H9 (cell line): ENCODE measurements at regions not wholly inside any gene's neighbourhood (a gene's known extent, or its start where the extent isn't known, plus 50 kb on each side); places are given as distances from the start of the nearest gene placed in this dataset.

Source experiments
- DNase-seq: peaks from one replicate; pipeline ENCODE4 v3.0.0-alpha.2; 2017
- H2AFZ ChIP-seq: one replicate; pipeline ENCODE4 v1.6.1; 2013; ENCODE audit warnings: mild to moderate bottlenecking, low read length, control low read depth, moderate library complexity
- H2AK5ac ChIP-seq: 2 replicates; pipeline ENCODE4 v1.6.1; 2013; ENCODE audit warnings: low read length, control low read depth, mixed read lengths; ENCODE audit not compliant: insufficient read length
- H2BK120ac ChIP-seq: one replicate; pipeline ENCODE4 v1.6.1; 2013; ENCODE audit warnings: low read depth, mild to moderate bottlenecking, low read length, control low read depth, inconsistent platforms; ENCODE audit not compliant: poor library complexity, severe bottlenecking
- H2BK12ac ChIP-seq: 2 replicates; pipeline ENCODE4 v1.6.1; 2013; ENCODE audit warnings: low read length, control low read depth, mixed read lengths, low read depth; ENCODE audit not compliant: insufficient read length
- H2BK15ac ChIP-seq: 2 replicates; pipeline ENCODE4 v1.6.1; 2013; ENCODE audit warnings: low read depth, low read length, control low read depth
- H2BK20ac ChIP-seq: one replicate; pipeline ENCODE4 v1.6.1; 2013; ENCODE audit warnings: low read depth, mild to moderate bottlenecking, low read length, control low read depth, inconsistent platforms; ENCODE audit not compliant: poor library complexity, severe bottlenecking
- H2BK5ac ChIP-seq: 2 replicates; pipeline ENCODE4 v1.6.1; 2013; ENCODE audit warnings: low read length, control low read depth, mixed read lengths; ENCODE audit not compliant: insufficient read length
- H3K14ac ChIP-seq: 2 replicates; pipeline ENCODE4 v1.6.1; 2013; ENCODE audit warnings: low read length, control low read depth; ENCODE audit not compliant: insufficient read depth
- H3K18ac ChIP-seq: 2 replicates; pipeline ENCODE4 v1.6.1; 2013; ENCODE audit warnings: low read depth, mild to moderate bottlenecking, mixed read lengths, low read length, control low read depth; ENCODE audit not compliant: insufficient read length
- H3K23ac ChIP-seq: 2 replicates; pipeline ENCODE4 v1.6.1; 2013; ENCODE audit warnings: low read length, control low read depth, mixed read lengths, low read depth; ENCODE audit not compliant: insufficient read length
- H3K23me2 ChIP-seq: 2 replicates; pipeline ENCODE4 v1.6.1; 2013; ENCODE audit warnings: low read depth, mild to moderate bottlenecking, mixed read lengths, low read length, control low read depth; ENCODE audit not compliant: insufficient read length, poor library complexity, severe bottlenecking
- H3K27ac ChIP-seq: 2 replicates; pipeline ENCODE4 v1.5.1; 2013; ENCODE audit warnings: low read length, control low read depth, mixed read lengths, low read depth; ENCODE audit not compliant: insufficient read length
- H3K27me3 ChIP-seq: 2 replicates; pipeline ENCODE4 v1.6.1; 2013; ENCODE audit warnings: low read length, control low read depth, inconsistent platforms; ENCODE audit not compliant: insufficient read depth
- H3K4ac ChIP-seq: 2 replicates; pipeline ENCODE4 v1.6.1; 2013; ENCODE audit warnings: low read depth, mild to moderate bottlenecking, control low read depth, inconsistent platforms, low read length, moderate library complexity
- H3K4me1 ChIP-seq: 2 replicates; pipeline ENCODE4 v1.6.1; 2013; ENCODE audit warnings: low read length, control low read depth, inconsistent platforms; ENCODE audit not compliant: insufficient read depth
- H3K4me2 ChIP-seq: 2 replicates; pipeline ENCODE4 v1.6.1; 2013; ENCODE audit warnings: low read length, control low read depth, mixed read lengths; ENCODE audit not compliant: insufficient read length, insufficient read depth
- H3K56ac ChIP-seq: 2 replicates; pipeline ENCODE4 v1.6.1; 2013; ENCODE audit warnings: low read depth, mild to moderate bottlenecking, mixed read lengths, low read length, control low read depth; ENCODE audit not compliant: insufficient read length
- H3K79me1 ChIP-seq: 2 replicates; pipeline ENCODE4 v1.6.1; 2013; ENCODE audit warnings: low read depth, mild to moderate bottlenecking, moderate library complexity, low read length, control low read depth, inconsistent platforms; ENCODE audit not compliant: insufficient read depth, poor library complexity, severe bottlenecking
- H3K79me2 ChIP-seq: 2 replicates; pipeline ENCODE4 v1.6.1; 2013; ENCODE audit warnings: low read length, control low read depth, inconsistent platforms; ENCODE audit not compliant: insufficient read depth
- H3K9ac ChIP-seq: 2 replicates; pipeline ENCODE4 v1.6.1; 2013; ENCODE audit warnings: low read length, control low read depth, mixed read lengths; ENCODE audit not compliant: insufficient read length; ENCODE audit errors: extremely low read depth
- H3K9me3 ChIP-seq: one replicate; pipeline ENCODE4 v1.6.1; 2013; ENCODE audit warnings: low read depth, low read length, inconsistent platforms; ENCODE audit not compliant: control insufficient read depth
- H3T11ph ChIP-seq: one replicate; pipeline ENCODE4 v1.6.1; 2013; ENCODE audit warnings: mild to moderate bottlenecking, low read length, control low read depth, inconsistent platforms
- H4K20me1 ChIP-seq: one replicate; pipeline ENCODE4 v1.6.1; 2013; ENCODE audit not compliant: control insufficient read depth, insufficient read length, insufficient read depth
- H4K5ac ChIP-seq: 2 replicates; pipeline ENCODE4 v1.6.1; 2013; ENCODE audit warnings: low read depth, mild to moderate bottlenecking, mixed read lengths, low read length, control low read depth; ENCODE audit not compliant: insufficient read length
- H4K8ac ChIP-seq: replicated peaks from 2 replicates; pipeline ENCODE4 v1.6.1; 2013; ENCODE audit warnings: low read length, control low read depth, mixed read lengths, low read depth; ENCODE audit not compliant: insufficient read length
- H4K91ac ChIP-seq: 2 replicates; pipeline ENCODE4 v1.6.1; 2013; ENCODE audit warnings: low read depth, mild to moderate bottlenecking, moderate library complexity, mixed read lengths, low read length, control low read depth; ENCODE audit not compliant: insufficient read length
- H3K27ac Mint-ChIP-seq, 3 experiments: 2 replicates in 2 of 3; 3 replicates in 1 of 3; pipeline ENCODE4 v1.8.0; 2020 to 2021; ENCODE audit warnings: mixed read lengths in 3 of 3, mild to moderate bottlenecking in 1 of 3, moderate library complexity in 1 of 3
- H3K27me3 Mint-ChIP-seq: 2 replicates; pipeline ENCODE4 v1.8.0; 2021; ENCODE audit warnings: low read depth, mild to moderate bottlenecking, moderate library complexity, mixed read lengths
- H3K36me3 Mint-ChIP-seq, 3 experiments: 2 replicates in 2 of 3; 3 replicates in 1 of 3; pipeline ENCODE4 v1.8.0; 2020 to 2021; ENCODE audit warnings: low read depth in 3 of 3, mixed read lengths in 3 of 3; ENCODE audit not compliant: insufficient read depth in 1 of 3
- H3K4me1 Mint-ChIP-seq, 2 experiments: 2 replicates each; pipeline ENCODE4 v1.8.0; 2020; ENCODE audit warnings: mixed read lengths in 2 of 2
- H3K4me3 Mint-ChIP-seq, 2 experiments: 2 replicates in 1 of 2; 3 replicates in 1 of 2; pipeline ENCODE4 v1.8.0; 2020 to 2021; ENCODE audit warnings: mild to moderate bottlenecking in 2 of 2, mixed read lengths in 2 of 2, moderate library complexity in 1 of 2
- H3K9me3 Mint-ChIP-seq, 2 experiments: 2 replicates in 1 of 2; 3 replicates in 1 of 2; pipeline ENCODE4 v1.8.0; 2020; ENCODE audit warnings: mild to moderate bottlenecking in 2 of 2, mixed read lengths in 2 of 2, moderate library complexity in 1 of 2
- WGBS: extraction: QIAGEN DNeasy Blood & Tissue Kit; methylation state at CpG from one replicate; pipeline ENCODE4 v1.1.7; 2013; ENCODE audit warnings: missing lambda C conversion rate, low lambda C conversion rate, mixed read lengths; ENCODE audit not compliant: insufficient read length; ENCODE audit errors: extremely low coverage; 5-methylcytosine and 5-hydroxymethylcytosine counted together
- TF ChIP-seq, protein P1 (sequence below): fragments of 200-600 bp; sonication (generic); conservative IDR thresholded peaks from 3 replicates; pipeline ENCODE4 v1.8.0; 2021; ENCODE audit warnings: antibody characterized with exemption, mild to moderate bottlenecking

- Histone ChIP-seq H2BK20ac (no peak overlapping the region), H4K20me1 (no peaks in the 10 kb centered on the region), H2BK5ac (no peak overlapping the region), H2AFZ (no peak overlapping the region), H3K79me1 (no peaks in the 10 kb centered on the region), H3K4me2 (no peak overlapping the region), H3K23ac (no peak overlapping the region), H2BK120ac (no peak overlapping the region), H3K79me2 (no peaks in the 10 kb centered on the region), H3K9me3 (no peaks in the 10 kb centered on the region), H4K5ac (no peak overlapping the region), H2BK15ac (no peak overlapping the region), H3K56ac (no peak overlapping the region), H3K14ac (no peak overlapping the region), H3K27ac (no peak overlapping the region), H3K9ac (no peak overlapping the region), H2AK5ac (no peak overlapping the region), H3K23me2 (no peaks in the 10 kb centered on the region), H3K27me3 (no peaks in the 10 kb centered on the region), H3K18ac (no peak overlapping the region), H3K4ac (no peak overlapping the region), H2BK12ac (no peak overlapping the region), H3K4me1 (no peaks in the 10 kb centered on the region), H4K8ac (no peak overlapping the region), H3T11ph (no peak overlapping the region), H4K91ac (no peak overlapping the region)
- DNase-seq, result no peak
- no peaks in the 10 kb centered on the region for H3K4me1 Mint-ChIP-seq
- no peak overlapping the region for H3K27ac Mint-ChIP-seq
- TF ChIP-seq, protein P1, sequence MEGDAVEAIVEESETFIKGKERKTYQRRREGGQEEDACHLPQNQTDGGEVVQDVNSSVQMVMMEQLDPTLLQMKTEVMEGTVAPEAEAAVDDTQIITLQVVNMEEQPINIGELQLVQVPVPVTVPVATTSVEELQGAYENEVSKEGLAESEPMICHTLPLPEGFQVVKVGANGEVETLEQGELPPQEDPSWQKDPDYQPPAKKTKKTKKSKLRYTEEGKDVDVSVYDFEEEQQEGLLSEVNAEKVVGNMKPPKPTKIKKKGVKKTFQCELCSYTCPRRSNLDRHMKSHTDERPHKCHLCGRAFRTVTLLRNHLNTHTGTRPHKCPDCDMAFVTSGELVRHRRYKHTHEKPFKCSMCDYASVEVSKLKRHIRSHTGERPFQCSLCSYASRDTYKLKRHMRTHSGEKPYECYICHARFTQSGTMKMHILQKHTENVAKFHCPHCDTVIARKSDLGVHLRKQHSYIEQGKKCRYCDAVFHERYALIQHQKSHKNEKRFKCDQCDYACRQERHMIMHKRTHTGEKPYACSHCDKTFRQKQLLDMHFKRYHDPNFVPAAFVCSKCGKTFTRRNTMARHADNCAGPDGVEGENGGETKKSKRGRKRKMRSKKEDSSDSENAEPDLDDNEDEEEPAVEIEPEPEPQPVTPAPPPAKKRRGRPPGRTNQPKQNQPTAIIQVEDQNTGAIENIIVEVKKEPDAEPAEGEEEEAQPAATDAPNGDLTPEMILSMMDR, result no peak
- H3K36me3 Mint-ChIP-seq, result no peaks in the 10 kb centered on the region
- no CpG with 5 or more reads among the region's 5 CpGs for WGBS
- peaks cover 4% of the 10 kb centered on the region; the same call in 1 of the 2 replicates for H3K27me3 Mint-ChIP-seq
- H3K9me3 Mint-ChIP-seq, result peaks cover 0 to 3% of the 10 kb centered on the region in 2 experiments; a peak in 2 of 5 replicates
- H3K4me3 Mint-ChIP-seq, result no peak overlapping the region
Measured at GRCh38 chr2:129205766-129206165, 773.7 kb upstream of the RAB6C start.
